CD4-positive, alpha-beta T cell treated with Interferon alpha-2 for 1 hour (primary cell): ENCODE measurements at regions not wholly inside any gene's neighbourhood (a gene's known extent, or its start where the extent isn't known, plus 50 kb on each side); places are given as distances from the start of the nearest gene placed in this dataset.

Experiments used
- DNase-seq, 2 donors: peaks; one replicate each; pipeline ENCODE4 v3.0.0-alpha.2; 2020 to 2022

DNA sequence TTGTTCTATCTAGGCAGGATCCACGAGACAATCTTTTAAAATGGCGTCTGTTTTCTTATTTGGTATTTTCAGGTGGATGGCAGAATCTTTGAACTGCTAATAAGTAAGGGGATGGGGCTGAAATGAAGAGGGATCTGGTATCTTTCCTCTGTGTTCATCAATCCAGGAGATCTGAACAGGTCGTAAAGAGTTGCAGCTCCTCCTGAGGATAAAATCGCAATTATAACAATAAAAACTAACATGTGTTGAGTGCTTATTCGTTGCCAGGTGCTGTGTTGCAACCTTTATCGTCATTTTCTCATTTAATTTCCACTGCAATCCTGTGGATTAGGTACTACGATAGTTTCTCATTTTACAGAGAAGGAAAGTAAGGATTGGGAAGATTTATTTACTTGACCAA, 134.6 kb upstream of the DPYD start:
- no peak for DNase-seq

DNA sequence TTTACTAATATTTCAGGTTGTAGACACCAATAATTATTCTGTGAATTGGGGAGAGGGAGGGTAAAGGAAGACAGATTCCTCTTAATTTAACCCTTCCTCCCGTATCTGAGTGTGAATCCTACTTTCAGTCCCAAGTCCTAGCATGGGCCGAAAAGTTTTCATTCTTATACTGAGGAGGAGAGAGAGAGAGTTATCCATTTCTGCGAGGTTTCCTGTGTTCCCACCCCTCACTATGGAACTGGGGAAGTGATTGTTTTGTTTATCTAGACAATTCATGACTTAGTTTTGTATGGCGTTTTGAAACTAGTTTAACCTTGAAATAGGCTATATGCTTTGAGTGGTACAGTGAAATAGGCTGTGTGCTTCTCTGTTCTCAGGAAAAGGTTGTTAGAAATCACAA, 134.0 kb upstream of the DPYD start:
- no peak for DNase-seq

DNA sequence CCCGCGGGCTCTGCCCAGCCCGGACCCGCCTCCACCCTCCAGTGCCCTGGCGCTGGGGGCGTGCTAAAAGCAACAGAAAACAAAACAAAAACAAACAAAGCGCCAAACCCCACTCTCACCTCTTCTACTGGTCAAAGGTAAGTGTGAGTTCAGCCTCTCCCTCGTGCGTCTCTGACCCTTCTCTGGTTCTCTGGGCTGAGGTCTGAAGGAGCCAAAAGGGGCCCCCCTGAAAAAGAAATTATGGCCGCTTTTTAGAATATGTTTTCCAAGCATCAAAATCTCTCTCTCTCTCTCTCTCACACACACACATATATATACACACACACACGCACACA, 133.5 kb upstream of the DPYD start:
- no peak for DNase-seq

DNA sequence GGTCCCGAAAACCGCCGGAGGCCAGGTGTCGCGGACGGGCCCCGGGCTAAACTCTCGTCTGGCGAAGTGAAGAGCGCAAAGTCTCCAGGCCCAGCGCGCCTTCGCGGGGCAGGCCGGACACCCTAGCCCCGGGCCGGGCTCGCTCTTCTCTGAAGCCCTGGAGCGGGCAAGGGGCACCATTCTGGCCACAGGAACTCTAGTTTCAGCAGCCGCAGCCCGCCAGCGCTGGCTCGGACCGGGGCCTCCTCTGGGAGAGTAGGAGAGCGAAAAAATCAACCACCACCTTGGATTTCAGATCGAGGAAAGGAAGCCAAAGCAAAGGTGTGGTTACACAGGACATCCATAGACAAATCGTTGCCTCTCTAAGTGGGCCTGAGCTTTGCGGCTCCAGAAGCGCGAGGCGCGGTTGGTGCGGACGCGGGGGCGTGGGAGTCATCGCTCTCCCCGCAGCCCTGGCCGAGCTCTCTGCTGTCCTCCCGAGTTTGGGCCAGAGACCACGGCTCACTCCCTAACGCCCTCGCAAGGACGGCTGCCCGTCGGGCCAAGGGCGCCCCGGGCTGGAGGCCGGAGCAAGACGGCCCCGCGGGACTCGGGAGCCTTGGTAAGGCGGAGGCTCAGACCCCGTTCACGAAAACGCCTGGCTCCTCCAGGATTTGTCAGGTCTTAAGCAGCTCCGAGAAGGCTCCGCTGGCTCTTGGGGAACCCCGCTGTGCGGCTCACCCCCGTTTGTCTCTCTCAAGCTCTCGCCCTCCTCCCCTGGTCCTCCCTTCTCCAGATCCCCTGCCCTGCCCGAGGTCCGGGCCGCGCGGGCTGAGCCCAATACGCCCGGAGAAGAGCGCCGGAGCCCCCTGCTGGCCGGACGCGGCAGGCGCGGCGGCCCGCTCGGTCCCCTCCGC, 132.9 kb upstream of the DPYD start:
- peak; percentile 42 to 62 for DNase-seq

DNA sequence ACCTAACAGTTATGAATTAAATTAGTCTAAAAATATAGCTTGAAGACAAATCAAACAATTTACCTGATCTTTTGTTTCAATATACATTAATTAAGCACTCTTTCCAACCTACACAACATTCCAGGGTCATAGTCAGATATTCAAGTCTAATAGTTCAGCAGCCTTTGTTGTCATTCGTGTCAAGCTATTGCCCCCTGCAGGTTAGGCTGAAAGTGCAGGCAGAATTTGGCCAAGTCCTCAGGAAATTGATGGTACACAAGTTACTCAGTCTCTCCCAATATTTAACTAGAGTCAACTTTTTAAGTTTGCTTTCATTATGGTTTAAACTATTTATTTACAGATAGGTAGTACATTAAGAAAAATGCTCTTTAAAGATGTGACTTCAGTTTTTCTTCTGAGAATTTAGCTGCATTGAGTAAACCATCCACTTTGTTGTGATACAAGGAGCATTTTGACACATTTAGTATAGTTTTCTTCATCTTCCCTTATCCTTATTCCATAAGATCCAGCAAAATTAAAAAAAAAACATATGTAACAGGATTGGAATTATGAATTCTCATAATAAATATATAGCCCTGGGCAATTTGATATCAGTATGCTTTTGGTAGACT, 130.3 kb upstream of the DPYD start:
- DNase-seq, result peak; percentile 64 to 80

DNA sequence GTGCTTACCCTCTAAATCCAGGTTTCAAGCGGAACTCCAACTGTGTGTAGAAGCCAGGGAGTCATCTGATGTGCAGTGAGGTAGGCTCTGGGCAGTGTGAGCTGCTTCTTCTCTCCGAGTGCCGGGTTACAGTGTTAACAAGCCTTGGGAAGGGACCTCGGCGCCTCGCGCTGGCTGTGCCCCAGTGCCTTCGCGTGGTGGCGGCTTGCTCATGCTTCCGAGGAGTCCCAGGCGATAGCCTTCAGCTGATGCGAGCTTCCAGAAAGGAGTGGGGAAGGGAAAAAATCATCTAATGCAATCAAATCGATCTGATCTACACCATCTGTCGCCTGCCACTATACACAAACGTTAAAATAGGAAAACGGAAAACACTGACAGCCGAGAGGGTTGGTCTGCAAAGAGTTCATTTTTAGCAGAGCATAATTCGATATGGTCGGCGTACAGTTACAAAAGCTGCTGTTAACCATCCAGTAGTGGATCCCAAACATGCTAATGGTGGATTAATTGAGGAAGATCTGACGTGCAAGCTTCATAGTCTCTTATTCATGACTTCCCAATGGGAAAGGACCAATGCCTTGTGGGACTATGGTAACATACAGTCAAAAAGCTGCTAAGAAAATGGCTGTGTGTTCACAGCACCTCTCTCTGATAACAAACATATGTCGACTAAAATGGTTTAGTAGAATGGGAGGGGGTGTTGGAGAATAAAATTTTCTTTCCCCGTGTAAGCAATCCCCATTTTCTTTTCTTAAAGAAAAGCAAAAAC, 128.7 kb upstream of the DPYD start:
- DNase-seq, result no peak

DNA sequence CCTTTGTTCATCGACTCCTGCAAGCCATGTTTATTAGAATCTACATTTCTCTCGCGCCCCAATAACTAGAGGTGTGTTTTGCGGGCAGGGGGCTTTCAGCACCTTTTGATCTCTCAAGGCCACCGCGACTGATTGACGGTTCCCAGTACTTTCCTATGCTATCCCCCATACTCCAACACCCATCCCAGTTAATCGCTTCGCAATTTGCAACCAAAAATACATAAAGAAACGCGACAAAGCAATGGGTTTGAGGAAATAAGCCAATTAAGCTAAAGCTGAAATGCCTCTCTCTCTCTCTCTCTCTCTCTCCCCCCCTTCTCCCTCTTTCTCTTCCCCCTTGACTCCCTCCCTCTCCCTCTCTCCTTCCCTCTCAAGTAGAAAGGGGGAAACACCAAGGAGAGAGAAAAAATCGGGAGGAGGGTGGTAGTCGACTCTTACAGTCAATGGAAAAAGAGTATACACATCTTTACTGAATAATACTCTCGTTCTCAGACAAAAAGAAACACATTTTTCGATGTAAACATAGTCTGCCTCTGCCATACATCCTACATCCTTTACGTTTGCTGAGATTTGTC, 128.0 kb upstream of the DPYD start:
- DNase-seq, result no peak

DNA sequence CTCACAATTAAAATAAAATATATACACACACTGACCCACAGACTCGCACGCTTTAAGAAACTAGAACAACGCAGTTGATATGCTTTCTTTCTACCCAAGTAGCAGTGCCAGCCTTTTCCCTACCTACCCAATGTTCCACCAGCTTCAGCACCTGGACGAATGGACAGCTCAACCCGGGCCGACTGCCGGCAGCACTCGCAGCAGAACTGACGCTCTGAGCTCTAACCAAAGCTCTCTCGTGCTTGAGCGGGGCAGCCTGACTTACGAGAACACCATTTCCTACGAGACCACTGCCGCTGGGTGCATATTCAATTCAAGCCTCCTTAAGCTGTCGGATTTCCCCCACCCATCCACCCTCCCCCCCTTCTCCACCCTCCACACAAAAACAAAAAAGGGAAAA, 127.4 kb upstream of the DPYD start:
- DNase-seq, result peak; percentile 55 to 74

DNA sequence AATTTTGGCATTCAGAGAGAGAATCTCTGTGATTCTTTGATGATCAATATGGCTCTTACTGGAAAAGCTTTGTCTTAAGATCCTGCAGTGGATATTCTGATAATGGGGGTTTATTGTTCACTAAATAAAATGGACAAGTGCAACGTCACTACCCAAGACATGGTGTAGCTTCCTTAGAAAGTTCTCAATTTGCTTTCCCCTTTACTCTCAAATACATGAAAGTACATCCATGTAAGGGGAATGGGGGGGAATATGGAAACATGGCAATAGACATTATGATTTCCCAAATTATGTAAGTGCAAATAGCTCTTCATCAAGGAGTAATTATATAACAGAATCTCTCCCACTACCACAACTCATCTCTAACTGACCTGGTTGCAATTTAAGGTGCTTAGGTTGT, 126.3 kb upstream of the DPYD start:
- no peak for DNase-seq

DNA sequence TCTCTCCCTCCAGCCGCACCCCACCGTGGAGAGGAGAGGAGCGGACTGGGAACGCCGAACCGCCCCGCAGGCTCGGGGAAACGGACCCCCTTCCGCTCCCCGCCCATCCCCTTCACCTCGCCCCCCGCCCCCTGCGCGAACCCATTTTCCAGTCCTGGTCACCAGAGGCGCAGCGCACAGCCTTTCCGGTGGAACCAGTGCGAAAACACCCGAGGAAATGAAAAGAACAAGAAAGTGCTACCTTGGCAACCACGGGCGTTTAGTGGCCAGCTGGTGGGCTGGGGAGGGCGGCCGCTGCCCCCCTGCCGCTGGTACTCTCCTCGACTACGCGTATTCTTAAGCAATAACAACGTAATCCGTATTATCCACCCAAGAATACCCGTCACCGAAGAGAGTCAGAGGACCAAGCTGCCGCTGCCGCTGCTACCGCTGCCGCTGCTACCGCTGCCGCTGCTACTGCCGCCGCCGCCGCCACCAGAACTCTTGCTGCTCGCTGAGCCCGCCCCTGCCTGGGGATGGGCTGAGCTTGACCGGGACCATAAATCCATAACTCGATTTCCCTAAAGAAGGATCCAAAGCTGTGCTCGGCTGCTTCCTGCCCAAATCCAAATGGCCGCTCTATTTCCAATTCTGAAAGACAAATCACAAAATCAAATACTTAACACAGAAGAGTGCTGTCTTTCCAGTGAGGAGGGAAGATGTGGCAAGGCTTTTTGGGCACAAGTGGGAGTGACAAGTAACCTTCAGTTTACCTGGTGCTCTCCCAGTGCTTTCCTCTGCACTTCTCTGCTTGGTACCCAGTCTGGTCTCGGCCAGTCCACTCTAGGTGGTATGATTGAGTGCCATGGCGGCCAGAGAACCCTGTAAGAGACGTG, 125.2 kb upstream of the DPYD start:
- DNase-seq, result no peak

DNA sequence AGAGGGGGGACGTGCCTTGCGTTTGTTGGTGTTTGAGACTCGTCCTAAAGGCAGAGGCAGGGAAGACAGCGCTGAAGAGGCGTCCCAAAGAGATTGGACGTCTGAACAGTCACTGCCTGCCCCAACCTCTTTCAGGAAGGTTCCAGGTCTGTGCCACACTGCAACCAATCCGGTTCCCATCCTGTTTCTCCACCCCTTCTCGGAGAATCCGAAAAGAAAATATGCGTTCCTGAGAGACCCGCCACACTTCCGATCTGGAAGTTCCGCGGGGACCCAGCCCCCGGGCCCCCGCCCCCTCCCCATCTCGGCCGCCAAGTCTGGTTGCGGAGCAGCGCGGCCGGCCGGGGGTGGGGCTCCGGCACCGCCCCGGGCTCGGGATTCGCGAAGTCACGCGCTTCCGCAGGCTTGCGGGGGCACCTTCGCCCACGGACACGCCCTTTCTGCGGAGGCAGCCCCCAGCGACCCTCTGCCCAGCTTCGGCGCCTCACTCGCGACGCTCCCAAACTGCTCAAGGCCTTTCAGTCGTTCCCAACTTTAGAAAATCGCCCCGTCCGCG, 124.5 kb upstream of the DPYD start:
- DNase-seq, result no peak

DNA sequence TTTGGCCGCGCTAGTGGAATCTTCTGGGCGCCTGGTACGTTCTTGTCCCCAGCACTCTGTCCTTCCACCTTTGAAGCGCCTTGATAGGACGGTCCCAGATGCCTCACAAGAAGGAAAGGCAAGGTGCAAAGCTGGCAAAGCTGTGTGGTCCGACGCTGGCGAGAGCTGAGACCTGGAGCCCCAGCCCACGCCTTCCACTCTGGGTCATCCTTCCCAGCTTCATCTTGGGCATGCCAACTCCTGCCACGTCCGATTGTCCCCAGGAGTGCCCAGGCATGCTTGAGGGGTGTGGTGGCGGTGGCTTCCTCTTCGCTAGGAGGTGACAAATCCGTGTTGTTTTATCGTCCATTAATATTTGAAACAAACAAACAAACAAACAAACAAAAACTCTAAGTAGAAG, 123.9 kb upstream of the DPYD start:
- no peak for DNase-seq

DNA sequence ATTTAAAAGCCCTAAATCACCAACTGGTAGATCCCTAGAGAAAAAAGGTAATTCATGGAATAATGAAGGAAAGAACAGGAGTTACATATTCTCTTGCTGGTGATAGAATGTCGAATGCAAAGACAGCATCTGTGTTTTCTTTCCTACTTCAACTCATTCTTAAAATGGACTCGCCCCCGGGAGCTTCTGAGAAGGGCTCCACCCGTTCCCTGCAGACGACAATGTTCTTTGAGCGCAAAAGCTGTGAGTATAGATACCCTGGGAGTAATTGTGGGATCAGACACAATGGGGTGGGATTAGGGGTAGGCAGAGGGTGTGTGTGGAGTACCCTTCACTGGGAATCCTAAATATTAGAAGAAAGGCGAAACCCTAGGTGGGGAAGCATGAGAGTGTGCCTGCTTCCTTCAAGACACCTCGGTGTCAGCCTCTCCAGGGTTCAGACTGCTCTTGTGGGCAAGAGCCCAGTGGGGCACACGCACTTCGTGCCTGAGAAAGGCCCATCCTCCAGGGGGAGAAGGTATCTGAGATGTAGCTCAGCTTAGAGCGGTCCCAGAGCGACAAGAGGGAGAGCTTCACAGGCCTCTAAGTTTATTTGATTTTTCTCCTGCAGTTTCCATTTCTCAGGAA, 123.3 kb upstream of the DPYD start:
- no peak for DNase-seq

DNA sequence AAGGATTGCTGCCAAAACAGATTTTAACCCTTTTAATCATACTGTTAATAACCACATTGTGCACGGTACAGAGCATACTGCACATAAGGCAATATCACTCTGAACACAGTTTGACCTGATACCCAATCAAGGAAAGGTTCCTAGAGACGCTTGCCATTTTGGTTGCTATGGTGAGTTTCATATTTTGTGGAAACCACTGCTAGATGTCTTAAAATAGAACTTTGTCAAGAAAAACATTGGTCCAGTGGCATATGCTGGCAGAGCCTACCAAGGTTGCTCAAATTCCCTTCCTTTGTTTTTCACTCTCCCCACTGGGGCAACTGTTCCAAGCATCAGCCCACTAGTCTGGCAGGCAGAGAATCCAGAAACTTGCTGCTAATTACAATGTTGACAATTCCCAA, 114.8 kb upstream of the DPYD start:
- no peak for DNase-seq

DNA sequence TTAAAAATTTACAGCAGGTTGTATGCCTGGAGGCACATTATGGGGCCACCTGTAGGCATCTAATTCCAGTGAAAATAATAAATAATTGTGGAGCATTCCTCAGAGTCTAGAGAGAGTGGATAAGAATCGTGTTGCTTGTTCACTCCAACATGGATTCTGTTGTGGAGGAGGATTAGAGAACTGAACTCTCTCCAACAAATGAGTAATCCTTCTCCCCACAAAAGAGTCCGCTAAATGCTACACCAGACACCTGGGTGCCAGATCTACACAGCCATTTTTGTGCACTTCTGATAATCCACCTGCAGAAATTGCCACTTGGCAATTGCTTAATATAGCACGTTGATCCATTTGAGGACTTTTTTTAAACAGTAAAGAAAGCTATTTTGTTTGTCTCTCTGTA, 113.7 kb upstream of the DPYD start:
- no peak for DNase-seq

DNA sequence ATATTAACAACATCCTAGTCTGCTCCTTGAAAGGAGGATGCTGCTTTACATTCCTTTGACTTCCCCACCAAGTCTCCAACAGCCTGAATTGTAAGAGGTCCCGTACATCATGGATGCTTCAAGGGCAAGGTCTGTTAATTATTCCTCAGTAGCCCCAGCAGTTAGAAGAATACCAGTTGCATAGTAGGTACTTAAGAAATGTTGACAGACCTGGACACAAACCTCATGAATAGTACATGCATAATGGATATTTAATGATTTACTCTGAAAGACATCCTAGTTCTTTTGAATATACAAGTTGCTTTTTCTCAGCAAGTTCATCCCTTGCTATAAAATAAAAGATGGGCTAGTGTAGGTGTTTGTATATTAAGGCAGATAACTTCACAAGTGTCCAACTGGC, 112.1 kb upstream of the DPYD start:
- no peak for DNase-seq

DNA sequence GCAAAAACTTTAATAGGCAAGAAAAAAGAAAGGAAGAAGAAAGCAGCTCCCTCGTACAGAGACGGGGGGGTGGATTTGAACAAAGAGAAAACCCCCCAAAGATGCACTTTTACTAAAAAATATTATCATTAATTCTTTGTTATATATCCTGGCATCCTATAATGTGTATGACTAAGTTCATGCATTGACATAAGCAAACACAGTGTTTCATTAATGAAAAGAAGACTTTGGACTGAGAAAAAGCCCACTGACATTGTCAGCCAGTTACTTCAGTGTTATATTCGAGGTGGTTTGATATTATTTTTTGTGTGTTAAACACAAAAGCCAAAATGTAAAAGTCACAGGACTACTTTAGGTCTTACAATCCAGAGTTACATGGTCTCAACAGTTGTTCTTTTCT, 110.1 kb upstream of the DPYD start:
- no peak for DNase-seq

DNA sequence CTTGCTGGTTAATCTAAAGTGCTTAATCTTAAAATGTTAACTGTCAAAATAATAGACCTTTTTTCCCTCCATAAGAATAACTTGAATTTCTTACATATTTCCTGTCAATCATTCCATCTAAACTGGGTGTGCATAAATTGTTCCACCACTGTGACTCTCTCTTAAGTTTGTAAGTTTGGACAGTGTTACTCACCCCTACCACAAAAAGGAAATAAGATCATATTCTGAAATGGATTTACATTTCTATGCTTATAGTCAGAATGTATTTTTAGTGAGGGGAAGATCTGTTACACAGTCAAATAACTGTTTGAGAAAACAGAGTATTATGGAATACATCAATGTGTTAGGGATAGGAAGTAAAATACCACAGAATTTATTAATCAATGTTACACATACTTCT, 109.6 kb upstream of the DPYD start:
- no peak for DNase-seq

DNA sequence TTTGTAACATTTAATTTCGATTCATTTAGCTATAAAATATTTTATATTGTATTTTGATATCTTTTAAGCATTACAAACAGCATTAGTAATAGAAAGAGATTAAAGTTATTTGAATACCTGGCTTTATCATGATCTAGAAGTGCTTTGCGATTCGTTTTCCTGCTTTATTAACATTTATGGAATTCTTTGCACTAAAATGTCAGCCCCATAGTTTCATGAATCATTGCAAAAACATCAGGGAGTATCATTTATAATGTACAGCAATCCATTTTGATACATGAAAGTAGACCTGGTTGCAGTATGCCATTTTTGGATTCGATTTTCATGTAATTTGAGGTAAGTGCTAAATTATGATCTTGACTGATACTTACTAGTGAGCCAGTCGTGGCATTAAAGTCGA, 108.0 kb upstream of the DPYD start:
- DNase-seq, result no peak

DNA sequence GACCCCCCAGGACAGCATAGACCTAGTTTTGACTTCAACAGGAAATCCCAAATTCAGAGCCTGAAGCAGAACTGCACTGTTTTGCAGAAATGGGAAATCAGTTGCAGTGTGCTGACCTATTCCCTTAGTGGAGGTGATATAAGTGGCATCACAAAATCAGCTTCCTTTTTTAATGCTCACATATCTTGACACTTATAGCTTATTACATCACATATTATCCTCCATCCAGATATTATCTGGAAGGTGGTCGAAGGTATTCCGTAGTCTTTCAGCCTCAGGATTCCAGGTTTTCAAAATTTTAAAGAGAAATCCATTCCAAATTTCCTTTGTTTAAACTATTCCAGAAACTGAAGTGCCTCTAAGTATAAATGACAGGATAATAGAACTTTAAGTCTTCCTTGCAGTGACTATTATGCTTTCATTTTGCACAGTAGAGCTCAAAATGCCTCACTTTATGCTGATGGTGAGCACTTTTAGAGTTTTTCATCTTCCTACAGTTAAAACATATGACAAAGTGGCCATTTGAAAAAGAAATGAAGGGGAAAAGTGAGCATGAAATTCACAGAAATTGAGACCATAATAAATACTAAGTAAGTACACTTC, 106.4 kb upstream of the DPYD start:
- DNase-seq, result no peak

DNA sequence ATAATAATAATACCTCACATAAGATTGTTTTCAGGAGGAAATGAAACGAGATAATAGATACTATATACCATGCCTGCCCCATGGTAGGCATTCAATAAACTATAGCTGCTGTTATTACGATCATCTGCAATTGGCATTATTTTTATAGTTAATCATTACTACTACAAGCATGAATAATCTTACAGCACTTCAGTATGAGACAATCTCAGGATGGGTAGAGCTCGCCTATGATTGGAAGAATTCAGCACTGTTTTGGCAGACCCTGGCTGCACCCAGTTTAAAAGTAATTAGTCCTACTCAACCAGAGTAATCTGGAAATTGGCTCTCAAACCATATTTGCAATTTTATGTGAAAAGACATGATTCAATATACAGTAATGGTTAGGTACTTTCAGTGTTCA, 105.0 kb upstream of the DPYD start:
- no peak for DNase-seq
